CD4-positive, CD25-positive, alpha-beta regulatory T cell (primary cell): ENCODE measurements at regions not wholly inside any gene's neighbourhood (a gene's known extent, or its start where the extent isn't known, plus 50 kb on each side); places are given as distances from the start of the nearest gene placed in this dataset.

Experiments used
- ATAC-seq, 2 donors: fragments of 150-1000 bp; cut with Tn5 transposase; one replicate each; pipeline ENCODE4 v1.10.0; 2021; ENCODE audit warnings: low read depth in 2 of 2, moderate number of reproducible peaks in 2 of 2, moderate library complexity in 1 of 2
- DNase-seq, 3 donors: peaks; one replicate each; pipeline versions ENCODE4 v3.0.0 to v3.0.0-alpha.2; 2012 to 2022; ENCODE audit warnings: mixed read lengths in 1 of 3
- H3K27ac ChIP-seq: one replicate; pipeline ENCODE4 v1.7.0; 2013; ENCODE audit warnings: mild to moderate bottlenecking, low read length; ENCODE audit not compliant: insufficient read depth, poor library complexity, severe bottlenecking
- H3K27me3 ChIP-seq: one replicate; pipeline ENCODE4 v1.7.0; 2013; ENCODE audit warnings: low read length; ENCODE audit not compliant: control insufficient read depth, insufficient read depth
- H3K36me3 ChIP-seq: one replicate; pipeline ENCODE4 v1.7.0; 2013; ENCODE audit warnings: mild to moderate bottlenecking, low read length, moderate library complexity; ENCODE audit not compliant: control insufficient read depth, insufficient read depth
- H3K4me1 ChIP-seq: 2 replicates; pipeline ENCODE4 v1.7.0; 2013; ENCODE audit warnings: mild to moderate bottlenecking, low read length; ENCODE audit not compliant: insufficient read depth, control insufficient read depth, poor library complexity, severe bottlenecking
- H3K4me3 ChIP-seq: one replicate; pipeline ENCODE4 v1.7.0; 2013; ENCODE audit warnings: low read depth, mild to moderate bottlenecking, low read length, moderate library complexity
- H3K9me3 ChIP-seq, 2 experiments: 1 replicate in 1 of 2; 2 replicates in 1 of 2; pipeline ENCODE4 v1.7.0; 2013; ENCODE audit warnings: low read length in 2 of 2, mild to moderate bottlenecking in 1 of 2, moderate library complexity in 1 of 2; ENCODE audit not compliant: control insufficient read depth in 2 of 2
- H3K27ac Mint-ChIP-seq, 3 donors: one replicate each; pipeline ENCODE4 v1.8.0; 2020 to 2022; ENCODE audit warnings: mild to moderate bottlenecking in 3 of 3, mixed read lengths in 3 of 3, moderate library complexity in 2 of 3
- H3K27me3 Mint-ChIP-seq: one replicate; pipeline ENCODE4 v1.8.0; 2022; ENCODE audit warnings: mild to moderate bottlenecking, mixed read lengths
- H3K36me3 Mint-ChIP-seq: one replicate; pipeline ENCODE4 v1.8.0; 2020; ENCODE audit warnings: mixed read lengths
- H3K4me1 Mint-ChIP-seq, 4 donors: one replicate each; pipeline ENCODE4 v1.8.0; 2020 to 2022; ENCODE audit warnings: mixed read lengths in 4 of 4, mild to moderate bottlenecking in 1 of 4
- H3K4me3 Mint-ChIP-seq, 4 donors: one replicate each; pipeline ENCODE4 v1.8.0; 2020 to 2022; ENCODE audit warnings: mild to moderate bottlenecking in 4 of 4, mixed read lengths in 4 of 4, moderate library complexity in 3 of 4
- H3K9me3 Mint-ChIP-seq, 7 donors: one replicate each; pipeline ENCODE4 v1.8.0; 2020 to 2022; ENCODE audit warnings: mixed read lengths in 7 of 7, mild to moderate bottlenecking in 3 of 7, moderate library complexity in 2 of 7

GRCh38 chr10:78953113-78953798 lies 115.5 kb upstream of the ZMIZ1 start:
- Mint-ChIP-seq H3K27me3 (peaks cover 8% of the 10 kb centered on the region), H3K4me1 (peaks cover 0 to 4% (median 1%) of the 10 kb centered on the region in 4 donors), H3K36me3 (no peaks in the 10 kb centered on the region), H3K27ac (peak overlapping the region in 1 of 3 donors; percentile 4), H3K9me3 (peaks cover 0 to 3% (median 0%) of the 10 kb centered on the region in 7 donors), H3K4me3 (no peak overlapping the region)
- ATAC-seq (no peak), DNase-seq (no peak)
- no peak overlapping the region for H3K27ac ChIP-seq
- H3K27me3 ChIP-seq: no peaks in the 10 kb centered on the region
- no peaks in the 10 kb centered on the region for H3K36me3 ChIP-seq
- no peaks in the 10 kb centered on the region for H3K9me3 ChIP-seq
- no peaks in the 10 kb centered on the region for H3K4me1 ChIP-seq
- no peak overlapping the region for H3K4me3 ChIP-seq

- H3K4me3 ChIP-seq: no peak overlapping the region
- peaks cover 8% of the 10 kb centered on the region for H3K27me3 Mint-ChIP-seq
- peak overlapping the region in 1 of 3 donors; percentile 4 for H3K27ac Mint-ChIP-seq
- DNase-seq (no peak), ATAC-seq (no peak)
- no peaks in the 10 kb centered on the region for H3K4me1 ChIP-seq
- no peaks in the 10 kb centered on the region for H3K9me3 ChIP-seq
- H3K4me3 Mint-ChIP-seq: no peak overlapping the region
- H3K27me3 ChIP-seq: no peaks in the 10 kb centered on the region
- H3K36me3 ChIP-seq: no peaks in the 10 kb centered on the region
- H3K36me3 Mint-ChIP-seq: no peaks in the 10 kb centered on the region
- H3K27ac ChIP-seq: no peak overlapping the region
- H3K4me1 Mint-ChIP-seq: peaks cover 0 to 4% (median 1%) of the 10 kb centered on the region in 4 donors
- peaks cover 0 to 3% (median 0%) of the 10 kb centered on the region in 7 donors for H3K9me3 Mint-ChIP-seq
Observed at GRCh38 chr10:78953799-78954297, 114.9 kb upstream of the ZMIZ1 start.

GRCh38 chr10:78954689-78955088 lies 114.1 kb upstream of the ZMIZ1 start:
- H3K4me3 ChIP-seq: no peak overlapping the region
- Mint-ChIP-seq H3K9me3 (peaks cover 0 to 3% (median 0%) of the 10 kb centered on the region in 7 donors), H3K27me3 (peaks cover 8% of the 10 kb centered on the region), H3K4me1 (peaks cover 0 to 4% (median 1%) of the 10 kb centered on the region in 4 donors), H3K4me3 (no peak overlapping the region), H3K27ac (no peak overlapping the region), H3K36me3 (no peaks in the 10 kb centered on the region)
- ATAC-seq (no peak), DNase-seq (no peak)
- no peaks in the 10 kb centered on the region for H3K27me3 ChIP-seq
- no peaks in the 10 kb centered on the region for H3K4me1 ChIP-seq
- no peaks in the 10 kb centered on the region for H3K9me3 ChIP-seq
- no peaks in the 10 kb centered on the region for H3K36me3 ChIP-seq
- H3K27ac ChIP-seq: no peak overlapping the region

- no peak overlapping the region for H3K27ac ChIP-seq
- H3K9me3 ChIP-seq: no peaks in the 10 kb centered on the region
- DNase-seq (no peak), ATAC-seq (no peak)
- H3K27me3 ChIP-seq: no peaks in the 10 kb centered on the region
- Mint-ChIP-seq H3K9me3 (peaks cover 0 to 3% (median 0%) of the 10 kb centered on the region in 7 donors), H3K4me3 (no peak overlapping the region), H3K4me1 (peaks cover 0 to 4% (median 1%) of the 10 kb centered on the region in 4 donors), H3K27me3 (peaks cover 8% of the 10 kb centered on the region), H3K36me3 (no peaks in the 10 kb centered on the region), H3K27ac (no peak overlapping the region)
- H3K4me3 ChIP-seq: no peak overlapping the region
- H3K36me3 ChIP-seq: no peaks in the 10 kb centered on the region
- H3K4me1 ChIP-seq: no peaks in the 10 kb centered on the region
Observed at GRCh38 chr10:78955206-78955605, 113.6 kb upstream of the ZMIZ1 start.

- peaks cover 0 to 4% (median 1%) of the 10 kb centered on the region in 4 donors for H3K4me1 Mint-ChIP-seq
- Histone ChIP-seq H3K4me3 (no peak overlapping the region), H3K4me1 (no peaks in the 10 kb centered on the region), H3K27me3 (no peaks in the 10 kb centered on the region), H3K36me3 (no peaks in the 10 kb centered on the region), H3K27ac (no peak overlapping the region), H3K9me3 (no peaks in the 10 kb centered on the region)
- no peaks in the 10 kb centered on the region for H3K36me3 Mint-ChIP-seq
- no peak overlapping the region for H3K27ac Mint-ChIP-seq
- ATAC-seq: no peak
- H3K4me3 Mint-ChIP-seq: no peak overlapping the region
- no peak for DNase-seq
- H3K27me3 Mint-ChIP-seq: peaks cover 8% of the 10 kb centered on the region
- peaks cover 0 to 3% (median 0%) of the 10 kb centered on the region in 7 donors for H3K9me3 Mint-ChIP-seq
Observed at GRCh38 chr10:78956391-78956790, 112.4 kb upstream of the ZMIZ1 start.

GRCh38 chr10:78957471-78958039 lies 111.2 kb upstream of the ZMIZ1 start:
- Histone ChIP-seq H3K9me3 (no peaks in the 10 kb centered on the region), H3K27ac (no peak overlapping the region), H3K4me3 (no peak overlapping the region), H3K27me3 (no peaks in the 10 kb centered on the region), H3K36me3 (no peaks in the 10 kb centered on the region), H3K4me1 (no peaks in the 10 kb centered on the region)
- no peaks in the 10 kb centered on the region for H3K36me3 Mint-ChIP-seq
- H3K9me3 Mint-ChIP-seq: peaks cover 0 to 3% (median 0%) of the 10 kb centered on the region in 7 donors
- H3K4me3 Mint-ChIP-seq: no peak overlapping the region
- H3K27me3 Mint-ChIP-seq: peaks cover 8% of the 10 kb centered on the region
- no peak for ATAC-seq
- no peak for DNase-seq
- peak overlapping the region in 1 of 3 donors; percentile 1 for H3K27ac Mint-ChIP-seq
- H3K4me1 Mint-ChIP-seq: peaks cover 0 to 4% (median 1%) of the 10 kb centered on the region in 4 donors

GRCh38 chr10:78959217-78959923 lies 109.4 kb upstream of the ZMIZ1 start:
- DNase-seq: no peak
- no peaks in the 10 kb centered on the region for H3K36me3 Mint-ChIP-seq
- Histone ChIP-seq H3K9me3 (no peaks in the 10 kb centered on the region), H3K4me1 (no peaks in the 10 kb centered on the region), H3K27ac (no peak overlapping the region), H3K36me3 (no peaks in the 10 kb centered on the region), H3K4me3 (no peak overlapping the region), H3K27me3 (no peaks in the 10 kb centered on the region)
- peak overlapping the region in 2 of 3 donors; percentile 29 to 38 for H3K27ac Mint-ChIP-seq
- ATAC-seq: no peak
- peaks cover 0 to 3% (median 0%) of the 10 kb centered on the region in 7 donors for H3K9me3 Mint-ChIP-seq
- peaks cover 8% of the 10 kb centered on the region for H3K27me3 Mint-ChIP-seq
- H3K4me1 Mint-ChIP-seq: no peaks in the 10 kb centered on the region
- H3K4me3 Mint-ChIP-seq: no peak overlapping the region
